GM19397 (cell line): ENCODE measurements at regions not wholly inside any gene's neighbourhood (a gene's known extent, or its start where the extent isn't known, plus 50 kb on each side); places are given as distances from the start of the nearest gene placed in this dataset.

Experiments used
- ATAC-seq: cut with Tn5 transposase; IDR thresholded peaks from one replicate; pipeline ENCODE4 v1.9.1; 2021; ENCODE audit warnings: mild to moderate bottlenecking, moderate library complexity; ENCODE audit not compliant: unreplicated experiment

DNA sequence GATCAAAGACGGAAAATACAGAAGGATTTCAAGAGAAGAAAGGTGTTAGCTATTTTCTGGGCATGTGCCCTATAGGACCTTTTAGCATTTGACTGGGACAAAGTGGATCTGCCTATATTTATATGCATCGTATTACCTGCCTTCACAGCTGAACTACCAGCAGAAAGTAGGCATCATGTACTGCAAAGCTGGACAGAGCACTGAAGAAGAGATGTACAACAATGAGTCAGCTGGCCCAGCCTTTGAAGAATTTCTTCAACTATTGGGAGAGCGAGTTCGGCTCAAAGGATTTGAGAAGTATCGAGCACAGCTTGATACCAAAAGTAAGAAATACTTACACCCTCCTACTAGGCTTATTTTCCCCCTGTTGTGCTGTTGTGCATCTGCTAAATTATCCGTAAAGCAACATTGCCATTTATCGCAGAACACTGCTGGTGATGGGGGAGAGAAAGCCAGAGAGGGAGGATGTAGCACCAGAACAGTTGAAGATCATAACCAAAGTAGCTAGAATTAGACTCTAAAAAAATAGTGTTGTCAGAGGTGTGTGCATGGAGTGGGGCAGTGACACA lies 282.0 kb upstream of the RGS6 start:
- ATAC-seq = no peak

DNA sequence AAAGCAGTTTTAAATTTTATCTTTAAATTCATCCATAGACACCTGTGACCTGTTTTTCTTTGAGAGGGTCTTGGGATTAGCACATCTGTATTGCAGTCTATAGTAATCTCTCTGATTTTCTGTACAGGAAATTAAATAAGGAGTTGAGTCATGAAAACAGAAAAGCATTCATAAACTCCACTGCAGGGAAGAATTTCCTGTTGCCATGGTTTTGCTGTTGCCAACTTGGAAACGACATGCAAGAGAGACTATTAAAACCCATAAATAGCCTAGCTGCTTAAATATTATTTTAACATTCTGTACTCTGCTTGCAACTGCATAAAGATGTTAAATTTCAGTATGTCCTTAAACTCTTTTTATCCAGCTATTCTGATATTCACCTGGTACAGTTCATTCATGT lies 281.0 kb upstream of the RGS6 start:
- no peak for ATAC-seq

DNA sequence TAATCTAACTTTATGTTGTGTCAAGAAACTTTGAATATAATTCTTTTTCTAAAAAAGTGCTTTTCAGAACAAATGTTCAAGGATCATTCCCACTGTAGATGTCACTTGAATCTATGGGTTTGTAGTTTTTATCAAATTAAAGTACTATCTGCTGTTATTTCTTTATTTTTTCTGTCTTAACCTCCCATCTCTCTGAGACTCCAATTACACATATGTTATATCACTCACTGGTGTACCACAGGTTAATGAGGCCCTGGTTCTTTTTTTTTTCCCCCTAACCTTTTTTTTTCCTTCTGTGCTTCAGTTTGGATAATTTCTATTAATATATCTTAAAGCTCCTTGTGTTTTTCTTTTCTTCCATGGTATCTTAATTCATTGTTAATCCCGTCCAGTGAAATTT lies 279.9 kb upstream of the RGS6 start:
- ATAC-seq = no peak

DNA sequence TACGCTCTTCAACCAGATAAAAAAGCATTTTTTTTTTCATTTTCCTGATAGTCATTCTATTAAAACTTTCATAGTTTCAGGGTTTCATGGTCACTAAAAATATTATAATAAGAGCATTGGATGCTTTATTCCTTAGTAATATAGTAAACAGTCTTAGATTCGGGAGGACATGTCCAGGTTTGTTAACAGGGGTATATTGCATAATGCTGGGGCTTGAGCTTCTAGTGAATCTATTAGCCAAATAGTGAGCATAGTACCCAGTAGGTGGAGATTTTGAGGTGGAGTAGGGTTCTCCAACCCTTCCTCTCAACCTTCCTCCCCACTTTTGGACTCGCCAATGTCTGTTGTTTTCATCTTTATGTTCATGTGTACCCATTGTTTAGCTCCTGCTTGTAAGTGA lies 277.4 kb upstream of the RGS6 start:
- no peak for ATAC-seq

DNA sequence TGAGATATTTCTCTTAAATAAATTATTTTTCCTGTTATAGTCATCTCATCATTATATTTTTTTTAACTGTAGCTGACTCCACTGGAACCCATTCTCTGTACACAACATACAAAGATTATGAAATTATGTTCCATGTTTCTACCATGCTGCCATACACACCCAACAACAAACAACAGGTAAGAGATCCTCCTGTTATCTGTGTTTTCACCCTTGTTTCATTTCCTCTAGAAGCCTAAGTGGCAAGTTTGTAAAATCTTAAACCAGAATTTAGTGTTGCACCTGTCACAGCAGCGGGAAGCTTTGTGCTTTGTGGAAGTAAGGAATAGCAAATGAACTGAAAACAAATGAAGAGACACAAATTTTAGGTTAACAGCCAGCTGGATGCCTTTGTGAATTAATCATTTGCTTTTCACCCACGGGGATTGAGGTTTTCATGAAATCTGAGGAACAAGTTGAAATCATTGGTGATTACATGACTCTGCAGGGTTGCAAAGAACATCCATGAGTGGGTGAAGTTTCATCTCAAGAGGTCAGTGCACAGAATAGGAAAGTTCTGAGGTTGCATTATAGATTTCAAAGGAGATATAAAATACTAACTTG lies 273.9 kb upstream of the RGS6 start:
- no peak for ATAC-seq

DNA sequence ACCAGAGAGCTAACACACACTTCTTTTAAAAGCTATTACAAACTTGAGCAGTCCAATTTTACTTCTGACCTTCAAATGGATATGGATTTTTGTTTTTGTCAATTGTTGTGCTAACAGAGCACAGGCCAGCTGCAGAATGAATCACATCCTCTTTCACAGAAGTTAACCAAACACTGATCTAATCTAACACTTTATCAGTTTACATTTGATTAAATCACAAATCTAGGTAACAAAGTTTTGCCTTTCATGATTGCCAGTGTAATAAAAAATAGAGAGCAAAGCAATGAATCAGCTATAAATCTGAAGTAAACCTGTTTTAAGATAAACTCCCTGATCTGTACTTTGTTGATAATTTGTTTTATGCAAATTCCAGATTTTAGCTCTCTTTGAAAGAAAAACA lies 273.1 kb upstream of the RGS6 start:
- no peak for ATAC-seq

DNA sequence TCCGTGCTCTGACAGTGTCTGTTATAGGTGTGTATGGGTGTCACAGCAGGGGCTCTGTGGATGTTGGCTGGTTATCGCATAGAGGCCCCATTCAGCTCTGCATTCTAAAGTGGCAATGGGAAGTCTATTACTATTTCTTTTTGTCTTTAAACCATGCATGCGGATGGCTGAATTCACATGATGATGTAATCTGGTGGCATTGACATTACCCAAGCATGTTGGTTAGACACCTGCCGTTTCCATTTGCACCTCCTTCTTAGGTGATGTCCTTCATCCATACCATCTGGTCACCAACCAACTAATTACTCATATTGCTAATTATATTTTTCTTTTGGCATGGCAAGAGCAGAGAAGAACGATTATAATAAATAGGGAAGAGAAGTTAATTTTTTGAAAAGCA lies 270.8 kb upstream of the RGS6 start:
- ATAC-seq = no peak

DNA sequence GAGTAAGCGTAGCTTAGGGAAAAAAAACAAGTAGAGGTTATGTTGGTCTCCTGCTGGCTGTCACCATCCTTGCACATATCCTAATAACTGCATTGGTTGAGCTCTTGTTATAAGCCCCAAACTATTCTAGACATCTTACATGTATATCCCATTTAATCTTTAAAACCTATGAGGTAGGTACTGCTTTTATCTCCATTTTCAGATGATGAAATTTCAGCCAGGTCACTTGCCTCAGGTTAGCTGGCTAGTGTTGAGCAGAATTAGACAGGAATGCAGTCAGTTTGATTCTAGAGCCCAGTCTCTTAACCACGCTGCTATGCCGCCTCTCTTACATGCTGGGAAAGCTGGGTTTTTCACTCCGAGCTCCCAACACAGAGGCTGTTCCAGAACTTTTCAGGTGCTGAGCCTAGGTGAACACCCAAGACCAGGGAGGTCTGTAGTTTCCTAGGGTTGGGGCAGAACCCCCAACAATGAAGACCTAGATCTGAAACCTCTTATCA lies 269.9 kb upstream of the RGS6 start:
- ATAC-seq = no peak

DNA sequence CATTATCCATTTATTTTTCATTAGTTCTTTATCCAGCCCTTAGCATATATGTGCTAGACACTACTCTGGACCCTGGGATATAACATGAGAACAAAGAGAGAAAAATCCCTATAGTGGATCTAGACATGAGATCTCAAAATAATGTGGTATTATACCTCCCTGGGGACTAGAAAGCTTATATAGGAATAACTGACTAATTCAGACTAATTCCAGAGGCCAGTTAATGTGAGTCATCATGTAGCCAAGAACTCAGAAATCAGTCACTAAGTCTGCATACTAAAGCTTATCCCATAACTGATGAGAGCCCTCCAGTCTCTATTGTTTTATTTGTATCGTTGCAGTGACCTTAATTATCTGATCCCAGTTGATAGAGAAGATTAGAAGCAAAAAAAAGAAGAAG lies 267.1 kb upstream of the RGS6 start:
- no peak for ATAC-seq

DNA sequence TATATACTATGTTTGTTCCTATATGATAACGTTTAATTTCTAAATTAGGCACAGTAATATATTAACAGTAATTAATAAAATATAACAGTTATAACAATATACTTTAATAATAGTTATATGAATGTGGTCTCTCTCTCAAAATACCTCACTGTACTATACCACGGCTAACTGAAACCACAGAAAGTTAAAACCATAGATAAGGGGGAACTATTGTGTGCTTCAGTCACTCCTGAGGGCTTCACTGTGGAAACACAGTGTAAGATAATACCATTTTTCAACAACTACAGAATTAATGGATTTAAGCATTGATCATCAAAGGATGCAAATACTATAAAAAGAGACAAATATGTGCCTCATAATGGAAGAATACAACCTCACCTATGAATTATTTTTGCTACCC lies 266.4 kb upstream of the RGS6 start:
- ATAC-seq = no peak

DNA sequence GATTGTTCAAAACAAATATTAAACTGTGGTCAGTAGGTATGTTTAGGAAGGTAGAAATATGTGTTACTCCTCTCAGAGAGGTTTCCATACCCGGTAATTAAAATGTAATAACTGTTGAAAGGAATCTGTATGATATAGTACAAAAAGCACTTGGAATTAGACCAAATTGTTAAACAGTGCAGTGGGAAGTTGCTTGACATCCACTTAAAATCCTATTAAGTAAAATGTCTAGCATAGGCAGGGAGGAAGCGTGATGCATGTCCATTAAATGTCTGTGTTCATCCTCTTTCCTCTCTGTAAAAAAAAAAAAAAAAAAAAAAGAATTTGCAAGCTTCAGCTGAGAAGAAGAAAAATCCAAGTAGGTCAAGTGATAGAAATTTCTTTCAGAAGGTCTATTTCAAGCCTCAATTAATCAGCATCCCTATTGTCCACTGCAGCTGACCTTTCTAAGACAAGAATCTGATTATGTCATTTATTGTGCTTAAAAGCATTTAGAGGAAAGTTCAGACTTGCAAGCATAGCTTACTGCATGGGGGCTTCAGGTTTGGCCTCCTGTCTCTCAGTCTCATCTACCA lies 265.6 kb upstream of the RGS6 start:
- ATAC-seq = no peak

DNA sequence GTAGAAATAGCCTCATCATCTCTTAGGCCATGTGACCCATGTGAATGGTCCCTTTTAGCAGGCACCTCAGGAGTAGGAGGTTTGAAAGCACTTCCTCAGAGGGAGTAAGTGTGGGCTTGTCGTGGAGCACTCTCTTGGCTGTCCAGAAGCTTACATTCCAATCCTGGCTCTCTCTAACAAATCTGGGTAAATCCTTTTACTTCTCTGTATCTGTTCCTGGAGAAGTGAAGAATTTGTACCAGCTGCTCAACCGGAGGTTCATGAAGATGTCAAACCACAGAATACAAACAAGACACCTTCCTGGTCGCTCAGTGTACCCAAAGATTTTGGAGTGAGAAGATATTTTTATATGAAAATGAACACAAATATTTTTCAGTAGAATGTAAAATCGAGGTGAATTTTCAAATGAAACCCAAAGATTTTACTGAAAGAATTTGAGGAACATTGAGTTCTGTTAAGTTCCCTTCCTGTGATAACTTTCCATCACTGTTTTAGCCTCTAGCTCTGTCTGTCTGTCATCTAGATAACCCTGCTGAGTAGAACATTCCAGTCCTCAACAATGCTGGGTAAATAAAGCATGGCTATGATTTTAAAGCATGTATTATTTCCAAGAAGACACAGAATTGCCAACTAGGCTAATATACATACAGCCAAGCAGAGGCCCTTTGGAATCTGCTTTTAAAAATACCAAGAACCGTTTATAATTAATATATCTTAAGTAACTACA lies 263.9 kb upstream of the RGS6 start:
- ATAC-seq = no peak

DNA sequence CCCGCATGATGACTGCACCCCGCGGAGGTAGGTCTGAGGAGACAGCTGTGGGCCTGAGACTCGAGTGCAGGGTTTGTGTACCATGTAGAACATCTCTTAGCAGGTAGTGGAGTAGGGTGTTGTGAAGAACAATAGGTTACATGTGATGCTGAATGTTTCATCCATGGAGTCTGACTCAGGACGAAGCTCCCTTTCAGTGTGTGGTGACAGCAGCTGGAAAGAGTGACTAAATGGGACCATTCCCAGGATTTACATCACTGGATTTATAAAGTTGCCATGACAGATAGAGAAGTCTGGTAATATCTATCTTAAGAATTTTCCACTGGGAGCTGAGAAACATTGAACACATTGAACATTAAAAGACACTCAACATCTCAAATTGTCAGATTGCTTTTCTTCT lies 259.6 kb upstream of the RGS6 start:
- ATAC-seq = no peak

DNA sequence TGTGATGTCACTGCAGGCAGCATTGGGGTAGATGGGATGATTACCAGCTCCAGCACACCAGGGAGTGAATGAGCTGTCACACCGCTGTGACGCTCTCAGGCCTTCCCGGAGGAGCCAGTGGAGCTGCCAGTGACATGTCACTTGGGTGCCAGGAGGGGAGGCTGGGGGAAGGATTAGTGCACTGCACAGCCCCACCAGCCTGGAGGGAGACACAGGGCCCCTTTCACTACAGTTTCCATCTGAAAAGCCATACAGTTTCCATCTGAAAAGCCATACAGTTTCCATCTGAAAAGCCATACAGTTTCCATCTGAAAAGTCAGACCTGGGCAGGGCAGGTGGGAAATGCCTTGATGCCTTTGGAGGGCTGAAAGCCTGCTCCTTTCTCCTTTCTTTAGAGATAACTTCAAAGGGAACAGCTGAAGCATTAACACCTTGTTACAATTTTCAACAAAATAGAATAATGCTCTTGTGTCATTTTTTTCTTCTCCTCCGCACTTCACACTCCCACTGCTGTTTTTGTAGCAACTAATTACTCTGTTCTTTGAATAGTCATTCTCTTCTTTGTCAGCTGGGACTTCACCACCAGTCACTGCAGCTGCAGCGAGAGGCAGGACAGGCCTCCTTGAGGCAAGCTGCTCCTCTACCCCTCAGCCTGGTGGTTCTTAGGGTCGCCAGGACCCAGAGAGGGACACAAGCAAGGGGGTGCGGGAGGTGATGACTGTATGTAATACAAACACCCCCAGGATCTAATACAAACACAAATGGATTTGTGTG lies 256.9 kb upstream of the RGS6 start:
- no peak for ATAC-seq

DNA sequence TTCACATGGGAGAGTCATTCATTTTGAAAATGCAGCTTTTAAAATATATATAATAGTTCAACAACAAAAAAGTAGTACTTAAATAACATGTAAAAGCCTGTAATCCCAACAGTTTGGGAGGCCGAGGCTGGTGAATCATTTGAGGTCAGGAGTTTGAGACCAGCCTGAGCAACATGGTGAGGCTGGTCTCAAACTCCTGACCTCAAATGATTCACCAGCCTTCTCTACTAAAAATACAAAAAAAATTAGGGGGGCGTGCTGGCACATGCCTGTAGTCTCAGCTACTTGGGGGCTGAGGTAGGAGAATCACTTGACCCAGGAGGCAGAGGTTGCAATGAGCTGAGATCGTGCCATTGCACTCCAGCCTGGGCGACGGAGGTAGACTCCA lies 256.3 kb upstream of the RGS6 start:
- no peak for ATAC-seq

DNA sequence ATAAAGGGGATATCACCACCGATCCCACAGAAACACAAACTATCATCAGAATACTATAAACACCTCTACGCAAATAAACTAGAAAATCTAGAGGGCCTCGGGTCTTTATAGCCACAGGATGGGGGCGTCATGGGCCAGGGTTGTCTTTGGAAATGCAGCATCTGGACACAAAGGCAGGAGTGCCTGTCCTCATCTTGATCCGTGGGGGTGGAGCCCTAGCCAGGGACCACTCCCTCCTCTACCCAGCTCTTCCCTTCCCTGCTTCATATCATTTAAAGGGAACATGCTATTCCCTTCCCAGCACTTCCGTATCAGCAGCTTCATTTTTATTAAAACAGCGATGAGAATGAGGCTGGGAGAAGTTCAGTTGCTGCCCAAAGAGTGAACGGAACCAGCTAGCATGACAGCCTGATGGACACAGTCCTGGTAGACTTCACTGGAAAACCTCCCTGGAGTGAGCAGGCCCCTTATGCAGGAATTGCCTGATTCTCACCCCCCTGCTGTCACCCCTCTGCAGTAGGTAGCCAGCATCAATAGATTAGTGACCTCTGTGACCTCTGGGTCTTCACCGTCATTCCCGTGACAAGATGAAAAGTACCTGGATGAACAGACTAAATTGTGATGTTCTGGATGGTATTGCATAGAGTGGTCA lies 251.4 kb upstream of the RGS6 start:
- ATAC-seq = no peak

DNA sequence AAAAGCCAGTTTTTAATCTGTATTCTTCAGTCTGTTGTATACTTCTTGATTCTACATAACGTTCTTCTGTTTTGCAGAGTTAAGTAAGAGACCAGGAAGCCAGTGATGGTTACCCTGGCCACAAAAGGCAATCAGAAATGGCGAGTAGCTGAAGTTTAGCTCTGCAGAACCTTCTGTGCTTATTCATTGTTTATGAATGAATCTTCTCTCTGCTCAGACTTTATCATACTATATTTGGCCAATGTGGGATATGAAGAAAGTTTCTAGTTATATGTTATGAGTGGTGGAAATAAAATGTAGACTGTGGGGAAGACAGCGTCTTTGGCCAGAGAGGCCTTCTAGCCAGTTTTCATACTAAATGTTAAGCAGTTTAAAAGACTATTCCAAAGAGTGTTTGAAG lies 249.9 kb upstream of the RGS6 start:
- no peak for ATAC-seq

DNA sequence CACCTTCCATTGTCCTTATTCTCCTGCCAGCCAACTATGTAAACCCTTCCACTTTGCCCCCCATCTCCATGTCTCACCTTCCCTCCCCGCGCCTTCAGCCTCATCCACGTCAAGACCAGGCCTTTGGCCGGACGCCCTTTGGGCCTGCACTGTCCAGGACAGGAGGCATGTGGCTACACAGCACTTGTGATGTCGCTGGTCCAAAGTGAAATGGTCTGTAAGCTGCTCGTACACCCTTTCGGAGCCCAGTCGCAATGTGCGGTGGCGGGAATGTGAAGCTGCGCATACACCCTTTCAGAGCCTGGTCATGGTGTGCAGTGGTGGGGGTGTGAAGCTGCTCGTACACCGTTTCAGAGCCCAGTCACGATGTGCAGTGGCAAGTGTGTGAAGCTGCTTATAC lies 247.9 kb upstream of the RGS6 start:
- no peak for ATAC-seq

DNA sequence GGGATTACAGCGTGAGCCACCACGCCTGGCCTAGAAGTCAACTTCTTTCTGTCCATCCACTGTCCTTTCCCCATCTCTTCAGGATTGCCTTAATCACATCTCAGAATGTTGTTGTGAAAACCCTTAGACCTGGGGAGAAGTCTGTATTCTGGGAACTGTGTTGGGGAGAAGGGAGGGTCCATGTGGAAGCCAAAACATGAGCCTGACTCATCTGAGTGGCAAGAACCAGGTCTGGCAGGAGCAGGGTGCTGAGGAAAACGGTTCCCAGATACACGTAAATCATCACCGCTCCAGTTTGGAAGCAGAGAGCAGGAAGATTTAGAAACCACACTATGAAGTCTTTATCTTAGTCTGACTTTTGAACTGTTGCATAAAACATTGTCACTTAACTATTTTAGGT lies 245.6 kb upstream of the RGS6 start:
- no peak for ATAC-seq

DNA sequence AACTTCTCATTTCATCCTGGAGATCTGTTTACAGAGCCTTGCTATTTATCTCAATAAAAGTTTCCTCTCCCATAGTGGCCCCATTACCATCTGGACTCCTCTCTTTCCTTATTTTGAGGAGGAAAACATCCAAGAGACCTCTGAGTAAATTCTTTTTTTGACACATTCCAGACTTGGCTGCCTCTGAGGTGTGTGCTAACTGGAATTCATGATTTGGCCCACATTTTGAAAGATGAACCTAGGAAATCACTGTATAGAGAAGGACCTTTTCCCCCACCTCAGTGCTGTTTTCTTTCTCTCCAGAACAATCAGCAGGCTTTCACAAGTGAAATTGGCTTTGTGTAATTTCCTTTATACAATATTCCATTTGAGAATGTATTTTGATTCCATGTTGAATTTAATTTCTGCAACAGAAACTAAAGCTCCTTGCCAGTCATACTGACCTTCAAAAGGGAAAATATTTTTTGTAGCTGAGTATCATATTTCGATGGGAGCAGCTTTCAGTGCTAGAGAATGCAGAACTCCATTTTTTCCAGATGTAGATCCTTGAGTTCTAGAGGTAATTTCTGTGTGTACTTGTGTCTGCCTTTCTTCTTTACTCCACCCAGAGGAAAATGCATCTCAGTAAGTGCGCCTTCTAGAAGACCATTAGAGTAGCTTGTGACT lies 244.9 kb upstream of the RGS6 start:
- no peak for ATAC-seq
